LHCN-M2 (cell line): ENCODE measurements at regions not wholly inside any gene's neighbourhood (a gene's known extent, or its start where the extent isn't known, plus 50 kb on each side); places are given as distances from the start of the nearest gene placed in this dataset.
"Not testable (repeated sequence)": the region's sequence is repeated elsewhere in the genome, so short reads cannot be mapped to it uniquely, and the experiment has no call there.

Source experiments
- DNase-seq: peaks from one replicate; pipeline ENCODE4 v3.0.0-alpha.2; 2012; ENCODE audit warnings: low read depth

GRCh38 chr5:101662263-101662662 is 633.8 kb downstream of the SLCO4C1 start:
- no peak for DNase-seq

DNA sequence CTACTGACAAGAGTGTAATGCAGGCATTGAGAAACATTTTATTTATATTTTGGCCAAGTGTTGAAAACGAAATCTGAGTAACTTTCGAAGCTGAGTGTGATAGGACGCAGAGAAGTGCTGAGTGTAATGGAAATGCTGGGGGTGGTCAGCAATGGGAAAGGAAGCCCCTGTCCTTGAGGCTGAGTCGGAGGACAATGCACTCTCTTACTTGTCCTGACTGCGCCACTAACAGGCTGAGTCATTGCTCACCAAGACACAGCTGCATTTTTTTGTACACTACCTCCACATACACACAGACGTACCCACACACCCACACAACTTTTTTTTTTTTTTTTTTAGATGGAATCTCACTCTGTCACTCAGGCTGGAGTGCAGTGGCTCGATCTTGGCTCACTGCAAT is 637.7 kb downstream of the SLCO4C1 start:
- DNase-seq, result no peak

DNA sequence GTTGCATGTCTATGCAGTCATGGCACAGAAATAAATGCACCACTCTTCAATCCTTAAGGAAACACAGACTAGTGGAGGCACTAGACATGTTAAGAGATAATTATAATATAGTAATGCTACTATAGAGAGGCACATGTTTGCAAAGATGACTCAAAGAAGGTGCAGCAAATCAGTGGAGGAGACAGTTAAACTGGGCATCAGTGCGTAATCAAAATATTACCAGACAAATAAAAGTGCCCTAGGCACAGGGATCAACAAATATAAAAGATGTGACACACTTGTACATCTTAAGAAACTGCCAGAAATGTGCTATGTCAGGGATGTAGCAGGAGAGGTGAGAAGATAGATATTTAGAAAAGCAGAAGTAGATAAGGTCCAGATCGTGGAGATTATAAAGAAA is 642.1 kb downstream of the SLCO4C1 start:
- DNase-seq, result no peak

DNA sequence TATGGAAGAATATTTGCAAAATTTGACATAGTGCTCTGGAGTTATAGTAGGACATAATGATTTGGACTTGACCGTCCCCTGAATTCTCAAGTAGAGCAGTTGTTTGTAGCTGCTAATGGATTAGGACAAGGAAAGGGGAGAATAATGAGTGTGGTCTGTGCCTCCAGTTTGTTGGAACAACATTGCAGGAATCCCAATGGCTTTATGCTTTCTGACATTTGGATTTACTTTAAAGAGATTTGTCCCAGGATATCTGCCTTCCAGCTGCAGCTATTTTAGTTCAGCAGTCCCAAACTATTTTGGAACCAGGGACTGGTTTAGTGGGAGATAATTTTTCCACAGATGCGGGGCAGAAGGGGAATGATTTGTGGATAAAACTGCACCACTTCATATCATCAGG is 648.2 kb downstream of the SLCO4C1 start:
- no peak for DNase-seq

GRCh38 chr5:101643794-101644193 is 652.3 kb downstream of the SLCO4C1 start:
- no peak for DNase-seq

DNA sequence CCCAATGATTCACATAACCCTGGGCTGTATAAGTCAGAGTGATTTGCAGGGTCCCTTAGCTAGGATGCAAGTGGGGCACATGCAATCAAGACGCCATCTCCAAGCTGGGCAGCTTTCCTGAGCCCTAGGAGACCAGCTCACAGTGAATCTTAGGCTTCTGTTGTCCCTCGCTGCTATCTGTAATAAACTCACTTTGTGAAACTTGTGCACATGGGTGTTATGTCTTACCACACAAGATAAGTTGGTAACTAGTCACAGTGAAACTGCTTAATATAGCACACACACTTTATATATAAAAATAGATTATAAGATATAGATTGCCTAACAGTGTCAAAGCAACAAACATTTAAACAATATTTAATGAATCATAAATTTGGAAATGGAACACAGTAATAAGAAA is 658.5 kb downstream of the SLCO4C1 start:
- no peak for DNase-seq

DNA sequence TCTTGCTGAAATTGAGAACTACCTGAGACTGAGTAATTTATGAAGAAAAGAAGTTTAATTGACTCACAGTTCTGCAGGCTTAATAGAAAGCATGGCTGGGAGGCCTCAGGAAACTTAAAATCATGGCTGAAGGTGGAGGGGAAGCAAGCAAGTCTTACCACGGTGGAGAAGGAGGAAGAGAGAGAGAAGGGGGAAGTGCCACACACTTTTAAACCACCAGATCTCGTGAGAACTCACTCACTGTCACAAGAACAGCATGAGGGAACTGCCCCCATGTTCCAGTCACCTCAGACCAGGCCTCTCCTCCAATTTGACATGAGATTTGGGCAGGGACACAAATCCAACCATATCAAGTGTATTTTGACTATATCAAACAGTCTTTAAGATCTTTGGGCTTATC is 668.3 kb downstream of the SLCO4C1 start:
- DNase-seq, result not testable (repeated sequence)

DNA sequence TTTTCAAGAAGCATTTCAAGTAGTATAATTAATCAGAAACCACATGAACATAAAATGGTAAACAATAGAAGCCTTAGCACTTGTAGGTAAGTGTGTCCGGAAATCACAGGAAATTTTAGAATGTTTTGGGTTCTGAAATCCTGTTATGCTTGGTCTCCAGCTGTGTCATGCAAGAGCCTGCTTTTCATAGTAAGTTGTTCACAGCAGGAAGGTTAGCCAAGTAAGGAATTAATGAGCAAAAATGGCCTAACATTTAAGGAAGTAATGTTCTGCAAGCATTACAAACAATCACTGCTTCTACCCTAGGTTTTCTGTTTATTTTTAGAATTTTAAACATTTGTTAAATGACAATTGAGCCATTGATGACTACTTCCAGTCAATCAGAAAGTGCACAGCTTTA is 669.5 kb downstream of the SLCO4C1 start:
- DNase-seq, result no peak

GRCh38 chr5:101611039-101611438 is 685.0 kb downstream of the SLCO4C1 start:
- no peak for DNase-seq

- DNase-seq, result peak; percentile 19
Measured at GRCh38 chr5:101608322-101608721, 687.8 kb downstream of the SLCO4C1 start.

GRCh38 chr5:101605700-101606099 is 690.4 kb downstream of the SLCO4C1 start:
- DNase-seq, result no peak

DNA sequence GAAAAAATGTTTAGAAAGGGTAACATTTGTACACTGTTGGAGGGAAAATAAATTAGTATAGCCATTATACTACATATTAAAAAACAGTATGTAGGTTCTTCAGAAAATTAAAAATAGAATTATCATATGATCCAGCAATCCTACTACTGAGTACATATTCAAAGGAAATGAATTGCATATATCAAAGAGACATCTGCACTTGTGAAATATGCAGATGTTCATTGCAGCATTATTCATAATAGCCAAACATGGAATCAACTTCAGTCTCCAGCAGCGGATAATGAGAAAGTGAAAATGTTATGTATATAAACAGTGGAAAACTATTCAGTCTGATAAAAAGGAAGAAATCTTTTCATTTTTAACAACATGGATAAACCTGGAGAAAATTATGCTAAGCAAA is 695.5 kb downstream of the SLCO4C1 start:
- no peak for DNase-seq

DNA sequence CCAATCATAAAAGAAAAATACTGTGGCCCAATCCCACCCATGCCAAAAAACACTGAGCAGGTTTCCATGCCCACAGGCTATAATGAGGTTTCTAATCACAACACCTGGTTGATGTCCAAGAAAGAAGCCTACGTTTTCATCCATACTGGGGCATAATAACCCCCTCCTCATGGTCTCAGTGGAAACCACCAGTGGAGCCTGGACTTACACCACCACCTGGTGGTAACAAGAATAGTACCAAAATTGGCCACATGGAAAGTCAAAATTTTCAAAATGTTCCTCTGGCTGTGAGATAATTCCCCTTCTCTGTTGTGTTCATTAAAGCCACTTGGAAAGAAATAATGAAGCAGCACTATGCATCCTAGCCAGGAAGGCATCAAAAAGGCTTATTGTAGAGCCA is 687.3 kb upstream of the ST8SIA4 start:
- DNase-seq, result no peak

DNA sequence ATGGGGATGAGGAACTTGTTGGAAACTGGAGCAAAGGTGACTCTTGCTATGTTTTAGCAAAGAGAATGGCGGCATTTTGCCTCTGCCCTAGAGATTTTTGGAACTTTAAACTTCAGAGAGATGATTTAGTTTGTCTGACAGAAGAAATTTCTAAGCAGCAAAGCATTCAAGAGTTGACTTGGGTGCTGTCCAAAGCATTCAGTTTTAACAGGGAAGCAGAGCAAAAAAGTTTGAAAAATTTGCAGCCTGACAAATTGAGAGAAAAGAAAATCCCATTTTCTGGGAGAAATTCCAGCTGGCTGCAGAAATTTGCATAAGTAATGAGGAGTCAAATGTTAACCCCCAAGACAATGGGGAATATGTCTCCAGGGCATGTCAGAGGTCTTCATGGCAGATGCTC is 682.3 kb upstream of the ST8SIA4 start:
- DNase-seq, result no peak

DNA sequence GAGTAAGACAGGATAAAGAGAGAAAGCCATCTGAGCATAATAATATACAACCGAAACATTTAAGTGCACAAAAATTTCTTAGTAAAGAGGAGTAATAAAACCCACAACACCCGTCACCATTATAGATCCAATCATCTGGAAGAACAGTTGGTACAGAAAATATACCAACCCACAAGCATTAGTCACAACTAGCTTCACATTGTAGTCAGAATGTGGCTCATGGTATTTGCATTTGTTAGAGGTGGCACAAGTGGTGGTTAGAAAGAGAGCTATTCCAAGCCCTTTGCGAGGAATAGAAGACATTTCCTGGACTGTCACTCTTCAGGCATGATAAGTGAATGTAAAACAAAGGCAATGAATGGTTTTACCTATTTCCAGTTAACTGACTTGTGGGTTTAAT is 677.5 kb upstream of the ST8SIA4 start:
- DNase-seq, result peak; percentile 6

GRCh38 chr5:101574017-101574416 is 670.9 kb upstream of the ST8SIA4 start:
- no peak for DNase-seq

GRCh38 chr5:101561018-101561417 is 657.9 kb upstream of the ST8SIA4 start:
- no peak for DNase-seq

DNA sequence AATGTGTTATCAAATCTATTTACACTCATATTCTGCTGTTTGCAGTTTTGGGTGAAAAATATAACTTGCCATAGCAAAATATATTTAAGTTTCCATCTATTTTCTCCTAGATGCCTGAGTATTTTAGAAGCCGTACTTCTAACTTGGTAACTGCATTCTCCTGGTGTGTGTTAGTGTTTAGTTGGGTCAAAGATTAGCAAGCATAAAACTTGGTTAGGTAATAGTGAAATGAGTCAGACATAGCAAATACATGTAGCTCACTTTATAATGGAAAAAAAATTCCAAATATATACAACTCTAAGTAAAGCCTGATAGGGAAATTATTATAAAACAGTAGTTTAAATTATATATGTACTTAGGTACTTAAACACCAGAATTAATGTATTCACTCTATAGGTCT is 640.7 kb upstream of the ST8SIA4 start:
- DNase-seq, result no peak

- DNase-seq, result no peak
Measured at GRCh38 chr5:101539315-101539714, 636.2 kb upstream of the ST8SIA4 start.

DNA sequence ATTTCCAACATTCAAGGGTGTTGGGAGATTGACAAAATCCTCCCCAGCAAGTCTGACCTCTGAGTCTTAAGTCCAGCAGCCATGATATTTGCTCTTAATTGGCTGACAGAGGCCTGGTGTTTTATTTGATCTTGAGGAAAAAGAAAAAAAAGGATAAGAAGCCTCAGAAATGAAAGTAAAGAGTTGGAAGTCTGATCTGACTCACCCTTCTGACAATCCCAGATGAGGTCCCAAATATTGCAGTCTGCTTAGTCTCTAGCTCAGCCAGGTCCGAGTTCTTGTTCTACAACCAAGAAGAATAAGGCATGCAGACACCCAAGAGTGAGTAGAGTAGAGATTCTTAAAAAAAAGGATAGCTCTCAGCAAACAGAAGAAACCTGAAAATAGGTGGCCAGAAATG is 632.5 kb upstream of the ST8SIA4 start:
- DNase-seq, result no peak

- DNase-seq, result peak; percentile 2
Measured at GRCh38 chr5:101534491-101535110, 631.5 kb upstream of the ST8SIA4 start.

DNA sequence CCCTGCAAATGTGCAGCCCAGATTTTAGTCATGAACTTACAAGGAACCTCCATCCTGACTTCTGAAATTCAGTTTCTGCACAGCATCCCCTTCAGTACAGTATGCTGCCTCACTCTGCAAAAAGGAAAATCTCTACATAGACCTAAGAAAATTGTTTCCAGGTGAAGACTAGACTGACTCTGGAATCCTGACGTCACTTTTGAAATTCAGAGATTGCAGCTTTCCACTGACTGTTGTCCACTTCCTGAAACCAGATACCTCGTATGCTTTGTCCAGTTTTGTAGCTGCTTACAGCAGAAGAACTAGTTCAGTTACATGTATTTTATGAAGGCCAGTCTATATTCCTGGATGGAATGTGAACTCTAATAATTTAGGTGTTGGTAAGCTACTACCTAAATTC is 629.3 kb upstream of the ST8SIA4 start:
- no peak for DNase-seq

DNA sequence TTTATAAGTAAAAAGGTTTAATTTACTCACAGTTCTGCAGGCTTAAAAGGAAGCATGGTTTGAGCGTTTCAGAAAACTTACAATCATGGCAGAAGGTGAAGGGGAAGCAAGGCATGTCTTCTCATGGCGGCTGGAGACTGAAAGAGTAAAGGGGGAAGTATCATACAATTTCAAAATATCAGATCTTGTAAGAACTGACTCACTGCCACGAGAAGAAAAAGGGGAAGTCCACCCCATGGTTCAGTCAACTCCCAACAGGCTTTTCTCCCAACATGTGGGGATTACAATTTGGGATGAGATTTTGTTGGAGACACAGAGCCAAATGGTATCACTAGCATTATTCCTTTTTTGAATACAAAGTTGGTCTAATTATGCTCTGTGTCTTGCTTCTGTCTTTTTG is 627.9 kb upstream of the ST8SIA4 start:
- DNase-seq, result no peak

GRCh38 chr5:101529094-101529493 is 626.0 kb upstream of the ST8SIA4 start:
- not testable (repeated sequence) for DNase-seq
